PC-9 (cell line): ENCODE measurements at regions not wholly inside any gene's neighbourhood (a gene's known extent, or its start where the extent isn't known, plus 50 kb on each side); places are given as distances from the start of the nearest gene placed in this dataset.

ENCODE experiments used
- BruUV-seq: library from RNA; stranded (reverse); fragments of 400-500 nt; replicated peaks from 2 replicates; lab custom pipeline; 2021; lab: Mats Ljungman, UMichigan
- CTCF ChIA-PET: fragments of 300-600 bp; sonication (Branson Sonifier 250); formaldehyde crosslinking; loops from one replicate; lab custom pipeline; 2022; ENCODE audit warnings: antibody characterized with exemption; lab: Charles Lee
- POLR2A ChIA-PET: fragments of 300-600 bp; sonication (Branson Sonifier 250); formaldehyde crosslinking; loops from one replicate; lab custom pipeline; 2022; ENCODE audit warnings: antibody characterized with exemption; ENCODE audit not compliant: unreplicated experiment; lab: Charles Lee
- DNase-seq, 2 experiments: peaks; one replicate each; pipeline versions ENCODE4 v3.0.0 to v3.0.0-alpha.2; 2015 to 2022; ENCODE audit warnings: mixed read lengths in 1 of 2
- H2AFZ ChIP-seq: fragments of 200-600 bp; sonication (generic); 2 replicates; pipeline ENCODE4 v1.8.1; 2017; ENCODE audit warnings: antibody characterized with exemption
- H3F3A ChIP-seq: fragments of 200-600 bp; sonication (generic); 2 replicates; pipeline ENCODE4 v1.8.1; 2017; ENCODE audit warnings: antibody characterized with exemption, mild to moderate bottlenecking, low read depth; ENCODE audit not compliant: insufficient read depth
- H3K27ac ChIP-seq: fragments of 200-600 bp; sonication (generic); 2 replicates; pipeline ENCODE4 v1.6.1; 2016; ENCODE audit warnings: mixed run types
- H3K27me3 ChIP-seq: fragments of 200-600 bp; sonication (generic); 2 replicates; pipeline ENCODE4 v1.6.1; 2016; ENCODE audit warnings: low read depth, mixed run types; ENCODE audit not compliant: insufficient read depth
- H3K36me3 ChIP-seq: fragments of 200-600 bp; sonication (generic); 2 replicates; pipeline ENCODE4 v1.6.1; 2016; ENCODE audit warnings: low read depth, mixed run types
- H3K4me1 ChIP-seq: fragments of 200-600 bp; sonication (generic); replicated peaks from 2 replicates; pipeline ENCODE4 v1.6.1; 2016; ENCODE audit warnings: mixed run types; ENCODE audit not compliant: insufficient read depth
- H3K4me2 ChIP-seq: fragments of 200-600 bp; sonication (generic); 2 replicates; pipeline ENCODE4 v1.6.1; 2017; ENCODE audit warnings: mixed run types
- H3K4me3 ChIP-seq: fragments of 200-600 bp; sonication (generic); 2 replicates; pipeline ENCODE4 v1.6.1; 2016; ENCODE audit warnings: mixed run types
- H3K79me2 ChIP-seq: fragments of 200-600 bp; sonication (generic); 2 replicates; pipeline ENCODE4 v1.6.1; 2017; ENCODE audit warnings: low read depth, mixed run types
- H3K9me2 ChIP-seq: fragments of 200-600 bp; sonication (generic); 2 replicates; pipeline ENCODE4 v1.8.1; 2017; ENCODE audit warnings: mild to moderate bottlenecking; ENCODE audit not compliant: insufficient read depth
- H3K9me3 ChIP-seq: fragments of 200-600 bp; sonication (generic); 2 replicates; pipeline ENCODE4 v1.8.1; 2016; ENCODE audit warnings: low read depth; ENCODE audit not compliant: insufficient read depth
- H4K20me1 ChIP-seq: fragments of 200-600 bp; sonication (generic); 2 replicates; pipeline ENCODE4 v1.8.1; 2017; ENCODE audit not compliant: insufficient read depth
- CTCF ChIP-seq: fragments of 200-600 bp; sonication (generic); conservative IDR thresholded peaks from 2 replicates; pipeline ENCODE4 v1.6.1; 2017; ENCODE audit warnings: mixed run types, antibody characterized with exemption, mild to moderate bottlenecking, moderate library complexity
- EZH2 ChIP-seq: fragments of 200-600 bp; sonication (generic); IDR thresholded peaks from 2 replicates; pipeline ENCODE4 v1.8.0; 2017; ENCODE audit warnings: antibody characterized with exemption, low read depth
- intact Hi-C: fragments of 100-400 bp; cut with micrococcal nuclease; formaldehyde crosslinking; loops from one replicate; pipeline ENCODE4 v1.10.0; 2022; ENCODE audit not compliant: unreplicated experiment

- H3K27ac ChIP-seq: no peak overlapping the region
- no peak overlapping the region for H2AFZ ChIP-seq
- H3K79me2 ChIP-seq: no peaks in the 10 kb centered on the region
- BruUV-seq: no TSS peak
- no peaks in the 10 kb centered on the region for H3F3A ChIP-seq
- peak; percentile 33; the same call in 1 of the 2 replicates for TF ChIP-seq CTCF
- TF ChIP-seq EZH2: no peak
- CTCF ChIA-PET: no interaction called here
- no peaks in the 10 kb centered on the region for H3K9me2 ChIP-seq
- no peaks in the 10 kb centered on the region for H3K9me3 ChIP-seq
- H3K4me2 ChIP-seq: no peak overlapping the region
- H3K27me3 ChIP-seq: no peaks in the 10 kb centered on the region
- POLR2A ChIA-PET: no interaction called here
- DNase-seq: no peak
- H4K20me1 ChIP-seq: no peaks in the 10 kb centered on the region
- H3K4me1 ChIP-seq: no peaks in the 10 kb centered on the region
- intact Hi-C loops: loop anchor here (10.0 kb wide), 1 partner anchor 585 kb away; no protein-coding TSS in a partner anchor
- H3K4me3 ChIP-seq: no peak overlapping the region
- H3K36me3 ChIP-seq: no peaks in the 10 kb centered on the region
Measured at GRCh38 chr13:71979616-71980015, 112.6 kb upstream of the DACH1 start.

DNA sequence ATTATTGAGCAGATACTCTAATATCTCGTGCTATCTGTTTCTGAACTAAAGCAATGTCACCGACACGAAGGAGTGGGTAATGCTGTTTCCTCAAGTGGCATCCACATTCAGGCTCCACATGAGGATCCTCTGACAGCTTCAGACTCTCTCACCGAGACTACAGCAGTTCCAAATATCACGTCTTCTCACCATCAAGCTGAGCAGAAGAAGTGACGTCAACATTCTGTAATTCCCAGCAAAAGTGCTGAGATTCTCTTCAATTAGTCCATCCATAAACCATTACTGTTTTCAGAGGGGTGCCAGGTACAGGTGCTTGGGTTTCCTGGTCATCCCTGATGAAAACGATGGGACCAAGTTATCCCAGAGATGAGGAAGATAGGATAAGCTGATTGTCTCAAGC is 110.0 kb upstream of the DACH1 start:
- Histone ChIP-seq H3K79me2 (no peaks in the 10 kb centered on the region), H3K9me3 (no peaks in the 10 kb centered on the region), H3K27me3 (no peaks in the 10 kb centered on the region), H3K4me1 (no peaks in the 10 kb centered on the region), H3F3A (no peaks in the 10 kb centered on the region), H4K20me1 (no peaks in the 10 kb centered on the region), H3K4me2 (no peak overlapping the region), H3K27ac (no peak overlapping the region), H3K4me3 (no peak overlapping the region), H2AFZ (no peak overlapping the region), H3K9me2 (no peaks in the 10 kb centered on the region), H3K36me3 (no peaks in the 10 kb centered on the region)
- DNase-seq: no peak
- BruUV-seq: no TSS peak
- intact Hi-C loops: no loop called here
- TF ChIP-seq CTCF (no peak), EZH2 (no peak)
- CTCF ChIA-PET: no interaction called here
- POLR2A ChIA-PET: no interaction called here

GRCh38 chr13:71967990-71968389 is 101.0 kb upstream of the DACH1 start:
- no peaks in the 10 kb centered on the region for H3K9me2 ChIP-seq
- no peaks in the 10 kb centered on the region for H3K79me2 ChIP-seq
- H3K4me3 ChIP-seq: no peak overlapping the region
- ChIA-PET POLR2A (no interaction called here), CTCF (no interaction called here)
- H3K27ac ChIP-seq: no peak overlapping the region
- no peak overlapping the region for H2AFZ ChIP-seq
- no TSS peak for BruUV-seq
- H3K27me3 ChIP-seq: no peaks in the 10 kb centered on the region
- no peaks in the 10 kb centered on the region for H3F3A ChIP-seq
- no peaks in the 10 kb centered on the region for H3K36me3 ChIP-seq
- H4K20me1 ChIP-seq: no peaks in the 10 kb centered on the region
- H3K9me3 ChIP-seq: no peaks in the 10 kb centered on the region
- intact Hi-C loops: no loop called here
- no peaks in the 10 kb centered on the region for H3K4me1 ChIP-seq
- TF ChIP-seq CTCF (no peak), EZH2 (no peak)
- H3K4me2 ChIP-seq: no peak overlapping the region
- no peak for DNase-seq
